ENCODE measurements at regions not wholly inside any gene's neighbourhood (a gene's known extent, or its start where the extent isn't known, plus 50 kb on each side); places are given as distances from the start of the nearest gene placed in this dataset.

DNA sequence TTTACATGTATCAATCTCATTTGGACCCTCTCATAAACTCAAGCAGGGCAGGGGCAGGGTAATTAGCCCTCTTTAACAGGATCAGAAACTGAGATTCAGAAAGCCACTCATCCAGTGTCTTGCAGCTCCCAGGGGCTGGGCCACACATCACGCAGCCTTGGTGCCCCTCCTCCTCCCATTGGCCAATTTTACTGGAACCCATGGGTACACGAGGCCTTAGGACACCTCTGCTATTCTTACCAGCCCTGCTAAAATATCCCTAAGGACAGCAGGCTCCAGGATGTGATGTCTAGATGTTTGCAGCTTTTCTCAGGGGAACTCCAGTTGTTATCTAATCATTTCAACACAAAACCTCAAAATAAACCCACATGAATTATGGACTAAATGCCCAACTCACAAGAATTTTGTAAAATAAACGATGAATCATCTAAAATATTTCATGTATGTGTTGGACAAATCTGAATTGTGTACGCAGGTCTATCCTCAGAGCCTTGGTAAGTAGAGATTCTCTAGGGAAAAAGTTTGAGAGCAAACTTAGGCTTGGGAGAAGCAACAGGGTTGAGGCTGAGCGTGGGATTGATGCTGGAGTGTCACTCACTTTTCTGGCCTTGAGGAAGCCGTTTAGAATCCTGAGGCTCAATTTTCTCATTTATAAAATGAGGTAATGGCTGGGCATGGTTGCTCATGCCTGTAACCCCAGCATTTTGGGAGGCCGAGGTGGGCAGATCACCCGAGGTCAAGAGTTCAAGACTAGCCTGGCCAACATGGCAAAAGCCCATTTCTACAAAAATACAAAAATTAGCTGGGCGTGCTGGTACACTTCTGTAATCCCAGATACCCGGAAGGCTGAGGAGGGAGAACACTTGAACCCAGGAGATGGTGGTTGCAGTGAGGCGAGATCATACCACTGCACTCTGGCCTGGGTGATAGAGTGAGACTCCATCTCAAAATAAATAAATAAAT is 69.7 kb upstream of the TNS3 start:
- TF ChIP-seq, protein P1, sequence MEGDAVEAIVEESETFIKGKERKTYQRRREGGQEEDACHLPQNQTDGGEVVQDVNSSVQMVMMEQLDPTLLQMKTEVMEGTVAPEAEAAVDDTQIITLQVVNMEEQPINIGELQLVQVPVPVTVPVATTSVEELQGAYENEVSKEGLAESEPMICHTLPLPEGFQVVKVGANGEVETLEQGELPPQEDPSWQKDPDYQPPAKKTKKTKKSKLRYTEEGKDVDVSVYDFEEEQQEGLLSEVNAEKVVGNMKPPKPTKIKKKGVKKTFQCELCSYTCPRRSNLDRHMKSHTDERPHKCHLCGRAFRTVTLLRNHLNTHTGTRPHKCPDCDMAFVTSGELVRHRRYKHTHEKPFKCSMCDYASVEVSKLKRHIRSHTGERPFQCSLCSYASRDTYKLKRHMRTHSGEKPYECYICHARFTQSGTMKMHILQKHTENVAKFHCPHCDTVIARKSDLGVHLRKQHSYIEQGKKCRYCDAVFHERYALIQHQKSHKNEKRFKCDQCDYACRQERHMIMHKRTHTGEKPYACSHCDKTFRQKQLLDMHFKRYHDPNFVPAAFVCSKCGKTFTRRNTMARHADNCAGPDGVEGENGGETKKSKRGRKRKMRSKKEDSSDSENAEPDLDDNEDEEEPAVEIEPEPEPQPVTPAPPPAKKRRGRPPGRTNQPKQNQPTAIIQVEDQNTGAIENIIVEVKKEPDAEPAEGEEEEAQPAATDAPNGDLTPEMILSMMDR (IDR thresholded peaks at IDR 0.05; ENCODE audit: poor library complexity, severe bottlenecking) = no peak
- TF ChIP-seq TAF1 (IDR thresholded peaks at IDR 0.05; ENCODE audit: low read depth) = no peak
- TF ChIP-seq POLR2AphosphoS5 (IDR thresholded peaks at IDR 0.05) = no peak
- TF ChIP-seq, protein P2, sequence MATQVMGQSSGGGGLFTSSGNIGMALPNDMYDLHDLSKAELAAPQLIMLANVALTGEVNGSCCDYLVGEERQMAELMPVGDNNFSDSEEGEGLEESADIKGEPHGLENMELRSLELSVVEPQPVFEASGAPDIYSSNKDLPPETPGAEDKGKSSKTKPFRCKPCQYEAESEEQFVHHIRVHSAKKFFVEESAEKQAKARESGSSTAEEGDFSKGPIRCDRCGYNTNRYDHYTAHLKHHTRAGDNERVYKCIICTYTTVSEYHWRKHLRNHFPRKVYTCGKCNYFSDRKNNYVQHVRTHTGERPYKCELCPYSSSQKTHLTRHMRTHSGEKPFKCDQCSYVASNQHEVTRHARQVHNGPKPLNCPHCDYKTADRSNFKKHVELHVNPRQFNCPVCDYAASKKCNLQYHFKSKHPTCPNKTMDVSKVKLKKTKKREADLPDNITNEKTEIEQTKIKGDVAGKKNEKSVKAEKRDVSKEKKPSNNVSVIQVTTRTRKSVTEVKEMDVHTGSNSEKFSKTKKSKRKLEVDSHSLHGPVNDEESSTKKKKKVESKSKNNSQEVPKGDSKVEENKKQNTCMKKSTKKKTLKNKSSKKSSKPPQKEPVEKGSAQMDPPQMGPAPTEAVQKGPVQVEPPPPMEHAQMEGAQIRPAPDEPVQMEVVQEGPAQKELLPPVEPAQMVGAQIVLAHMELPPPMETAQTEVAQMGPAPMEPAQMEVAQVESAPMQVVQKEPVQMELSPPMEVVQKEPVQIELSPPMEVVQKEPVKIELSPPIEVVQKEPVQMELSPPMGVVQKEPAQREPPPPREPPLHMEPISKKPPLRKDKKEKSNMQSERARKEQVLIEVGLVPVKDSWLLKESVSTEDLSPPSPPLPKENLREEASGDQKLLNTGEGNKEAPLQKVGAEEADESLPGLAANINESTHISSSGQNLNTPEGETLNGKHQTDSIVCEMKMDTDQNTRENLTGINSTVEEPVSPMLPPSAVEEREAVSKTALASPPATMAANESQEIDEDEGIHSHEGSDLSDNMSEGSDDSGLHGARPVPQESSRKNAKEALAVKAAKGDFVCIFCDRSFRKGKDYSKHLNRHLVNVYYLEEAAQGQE (IDR thresholded peaks at IDR 0.05; ENCODE audit: borderline replicate concordance) = no peak
- no peak for TF ChIP-seq SMC3 (conservative IDR thresholded peaks at IDR 0.05; ENCODE audit: poor library complexity)
- TF ChIP-seq EZH2 (IDR thresholded peaks at IDR 0.05; ENCODE audit: borderline replicate concordance, insufficient read depth, low read length, poor library complexity, severe bottlenecking) = no peak
- TF ChIP-seq RAD21 (conservative IDR thresholded peaks at IDR 0.05) = no peak
- no peak for TF ChIP-seq EP300 (conservative IDR thresholded peaks at IDR 0.05; ENCODE audit: poor library complexity, severe bottlenecking)
- TF ChIP-seq MXI1 (conservative IDR thresholded peaks at IDR 0.05; ENCODE audit: poor library complexity, severe bottlenecking) = no peak

All from neural cell (in vitro differentiated cells).